Fibroblast of villous mesenchyme (primary cell): ENCODE measurements at regions not wholly inside any gene's neighbourhood (a gene's known extent, or its start where the extent isn't known, plus 50 kb on each side); places are given as distances from the start of the nearest gene placed in this dataset.

Experiments used
- DNase-seq: peaks from one replicate; pipeline ENCODE4 v3.0.0-alpha.2; 2010; ENCODE audit warnings: low read depth
- H3K4me3 ChIP-seq: 2 replicates; pipeline ENCODE4 v1.5.1; 2011; ENCODE audit warnings: low read depth, mild to moderate bottlenecking, low read length
- TF ChIP-seq, protein P1 (sequence below): IDR thresholded peaks from 2 replicates; pipeline ENCODE4 v1.5.1; 2012; ENCODE audit warnings: low read depth, mild to moderate bottlenecking, low read length; ENCODE audit not compliant: insufficient read depth

DNA sequence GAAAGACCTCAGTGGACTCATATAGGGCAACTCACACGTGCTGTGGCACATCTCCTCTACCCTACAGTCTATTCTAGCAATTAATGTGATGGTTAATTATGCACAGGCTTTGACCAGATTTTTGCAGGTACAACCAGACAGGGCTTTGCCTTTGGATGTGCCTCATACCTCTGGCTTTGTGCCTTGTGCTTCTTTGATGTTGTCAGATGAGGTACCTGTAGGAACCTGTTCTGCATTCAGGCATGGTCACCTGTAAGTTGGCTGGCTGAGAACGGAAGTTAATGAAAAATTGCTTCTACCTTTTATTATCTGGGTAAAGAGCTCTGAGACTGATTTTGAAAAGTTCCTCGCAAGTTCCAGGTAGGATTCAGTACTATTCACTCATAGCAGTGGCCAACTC lies 462.9 kb upstream of the ZFHX3 start:
- no peak overlapping the region for H3K4me3 ChIP-seq
- TF ChIP-seq, protein P1, sequence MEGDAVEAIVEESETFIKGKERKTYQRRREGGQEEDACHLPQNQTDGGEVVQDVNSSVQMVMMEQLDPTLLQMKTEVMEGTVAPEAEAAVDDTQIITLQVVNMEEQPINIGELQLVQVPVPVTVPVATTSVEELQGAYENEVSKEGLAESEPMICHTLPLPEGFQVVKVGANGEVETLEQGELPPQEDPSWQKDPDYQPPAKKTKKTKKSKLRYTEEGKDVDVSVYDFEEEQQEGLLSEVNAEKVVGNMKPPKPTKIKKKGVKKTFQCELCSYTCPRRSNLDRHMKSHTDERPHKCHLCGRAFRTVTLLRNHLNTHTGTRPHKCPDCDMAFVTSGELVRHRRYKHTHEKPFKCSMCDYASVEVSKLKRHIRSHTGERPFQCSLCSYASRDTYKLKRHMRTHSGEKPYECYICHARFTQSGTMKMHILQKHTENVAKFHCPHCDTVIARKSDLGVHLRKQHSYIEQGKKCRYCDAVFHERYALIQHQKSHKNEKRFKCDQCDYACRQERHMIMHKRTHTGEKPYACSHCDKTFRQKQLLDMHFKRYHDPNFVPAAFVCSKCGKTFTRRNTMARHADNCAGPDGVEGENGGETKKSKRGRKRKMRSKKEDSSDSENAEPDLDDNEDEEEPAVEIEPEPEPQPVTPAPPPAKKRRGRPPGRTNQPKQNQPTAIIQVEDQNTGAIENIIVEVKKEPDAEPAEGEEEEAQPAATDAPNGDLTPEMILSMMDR: no peak
- no peak for DNase-seq

DNA sequence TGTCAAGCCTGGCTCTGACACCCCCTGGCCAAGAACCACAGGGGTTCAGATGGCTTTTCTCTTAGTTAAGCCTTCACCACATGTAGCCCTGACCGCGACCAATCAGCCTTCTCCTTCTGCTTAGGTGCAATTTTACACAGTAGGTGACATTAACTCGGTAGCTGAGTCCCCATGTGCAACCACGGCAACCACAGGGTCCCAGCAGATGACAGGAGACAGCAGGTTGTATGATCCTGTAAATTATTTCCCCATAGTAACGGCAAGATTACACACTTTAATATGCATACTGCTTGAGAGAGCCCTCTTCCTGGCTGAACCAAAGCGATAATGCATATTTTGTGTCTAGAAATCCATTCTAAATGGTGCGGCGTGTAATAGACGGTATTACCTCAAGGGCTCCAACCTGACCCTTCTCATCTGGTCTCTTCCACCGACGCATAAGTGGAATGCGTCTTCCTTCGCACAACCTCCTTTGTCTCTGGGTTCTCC lies 458.7 kb upstream of the ZFHX3 start:
- TF ChIP-seq, protein P1: no peak
- H3K4me3 ChIP-seq: no peak overlapping the region
- DNase-seq: no peak

DNA sequence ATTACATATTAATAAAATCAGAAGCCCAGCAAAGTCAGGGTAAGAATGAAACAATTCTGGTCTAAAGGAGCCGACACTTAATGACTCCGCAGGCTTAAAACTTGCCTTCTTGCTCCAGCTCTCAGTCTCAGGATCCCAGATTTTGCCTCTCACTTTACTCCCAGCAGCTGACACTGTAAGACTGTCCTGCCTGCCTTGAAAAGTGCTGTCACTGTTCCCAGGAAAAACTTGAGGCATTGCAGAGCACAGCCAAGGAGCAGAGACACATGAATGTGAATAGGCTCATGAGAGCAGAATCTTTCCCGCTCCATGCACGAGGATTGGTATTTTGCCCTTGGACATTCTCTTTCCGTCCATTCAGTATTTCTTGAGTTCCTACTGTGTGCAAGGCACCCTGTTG lies 457.6 kb upstream of the ZFHX3 start:
- no peak for DNase-seq
- TF ChIP-seq, protein P1: no peak
- no peak overlapping the region for H3K4me3 ChIP-seq

DNA sequence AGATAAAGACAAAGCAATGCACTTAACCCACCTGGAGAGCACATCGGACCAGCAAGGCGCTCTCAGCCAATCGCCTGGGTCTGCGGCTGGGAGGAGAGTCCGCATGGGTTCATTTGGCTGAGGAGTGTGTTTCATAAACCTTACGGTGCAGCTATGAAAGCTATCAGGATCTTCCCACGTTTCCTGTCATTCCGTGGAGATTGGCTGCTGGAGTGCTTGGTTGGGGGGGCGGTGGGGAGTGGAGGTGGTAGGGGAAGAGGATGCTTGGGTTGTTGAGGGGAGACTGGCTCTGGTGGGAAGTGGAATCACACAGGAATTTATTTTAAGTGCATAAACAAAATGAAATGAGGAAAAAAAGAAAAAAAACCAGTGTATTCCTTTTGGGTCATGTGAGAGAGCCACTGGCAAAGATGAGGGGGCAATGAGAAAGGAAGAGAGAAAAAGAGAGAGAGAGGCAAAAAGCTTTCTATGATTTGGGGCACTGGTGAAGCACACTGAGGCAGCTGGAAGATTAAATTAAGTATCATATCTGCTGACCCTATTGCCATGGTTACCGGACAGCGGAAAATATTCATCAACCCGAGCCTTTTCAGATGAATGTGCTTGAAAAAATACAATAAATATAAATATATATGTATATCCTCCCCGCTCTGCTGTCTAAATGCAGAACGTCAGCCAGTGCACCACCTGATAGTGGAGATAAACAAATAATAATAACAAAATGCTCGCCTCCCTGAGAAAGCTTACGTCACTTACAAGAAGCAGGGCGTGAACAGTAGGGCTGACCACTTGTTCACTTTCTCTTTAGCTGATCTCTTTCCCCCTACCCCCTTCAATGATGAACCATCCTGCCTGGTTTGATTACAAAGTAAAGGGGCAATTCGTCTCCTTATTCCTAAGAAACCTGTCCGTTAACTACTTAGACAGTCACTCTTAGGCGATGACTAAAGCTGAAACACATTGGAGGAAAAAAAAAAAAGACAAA lies 457.0 kb upstream of the ZFHX3 start:
- TF ChIP-seq, protein P1: no peak
- H3K4me3 ChIP-seq: no peak overlapping the region
- no peak for DNase-seq

DNA sequence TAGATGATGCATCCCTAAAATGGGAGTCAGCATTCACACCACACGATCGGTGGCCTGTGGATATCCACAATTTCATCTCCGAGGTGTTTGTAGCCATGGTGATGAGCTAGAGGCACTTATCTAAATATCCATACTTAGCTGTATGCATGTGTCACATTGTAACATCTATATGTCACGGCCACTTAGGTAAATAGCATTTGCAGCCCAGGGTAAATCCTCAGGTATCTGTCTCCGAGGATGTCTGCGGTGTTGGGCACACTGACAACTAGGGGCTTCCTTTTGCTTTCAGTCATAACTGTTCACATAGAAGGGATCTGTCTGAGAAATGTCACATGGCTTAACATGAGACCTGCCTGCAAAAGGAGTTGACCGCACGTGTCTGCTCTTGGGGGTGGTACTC lies 455.2 kb upstream of the ZFHX3 start:
- TF ChIP-seq, protein P1: no peak
- DNase-seq: no peak
- no peak overlapping the region for H3K4me3 ChIP-seq

DNA sequence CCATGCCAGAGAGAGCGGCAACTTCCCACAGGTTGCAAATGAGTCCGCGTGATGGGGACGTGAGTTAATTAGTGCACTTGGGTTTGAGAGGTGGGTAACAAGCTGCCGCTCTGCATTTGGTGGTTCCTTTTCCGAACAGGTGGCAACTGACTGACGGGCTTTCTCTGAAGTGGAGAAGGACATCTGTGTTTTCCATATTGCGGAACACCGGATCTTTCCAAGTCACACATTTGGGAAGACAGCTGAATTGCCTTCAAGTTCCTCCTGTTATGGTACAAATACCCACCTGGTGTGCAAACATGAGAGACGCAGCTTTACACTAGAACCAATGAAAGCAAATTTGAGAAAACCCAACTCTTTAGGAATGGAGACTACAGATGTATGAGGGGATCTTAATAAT lies 451.3 kb upstream of the ZFHX3 start:
- no peak for DNase-seq
- no peak overlapping the region for H3K4me3 ChIP-seq
- TF ChIP-seq, protein P1: no peak

DNA sequence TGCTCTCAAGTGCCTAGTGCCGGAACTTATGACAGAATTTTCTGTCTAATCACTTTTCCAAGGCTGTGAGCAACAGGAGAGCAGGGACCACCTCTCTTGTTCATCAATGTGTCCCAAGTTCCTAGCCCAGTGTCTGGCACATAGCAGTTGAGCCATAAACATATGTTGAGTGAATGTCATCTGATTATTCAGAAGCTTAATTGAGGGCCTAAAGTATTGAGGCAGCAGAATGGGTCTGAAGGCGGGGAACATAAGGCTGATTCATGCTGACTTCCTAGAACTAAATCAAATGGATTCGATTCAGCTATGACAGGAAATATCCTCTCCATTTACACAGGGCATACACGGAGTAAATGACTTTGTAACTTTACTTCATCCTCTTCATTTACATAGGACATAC lies 438.0 kb upstream of the ZFHX3 start:
- no peak overlapping the region for H3K4me3 ChIP-seq
- DNase-seq: no peak
- TF ChIP-seq, protein P1: no peak
